OCI-LY7 (cell line): ENCODE measurements at regions not wholly inside any gene's neighbourhood (a gene's known extent, or its start where the extent isn't known, plus 50 kb on each side); places are given as distances from the start of the nearest gene placed in this dataset.

Experiments used
- BruUV-seq: library from RNA; stranded (reverse); fragments of 400-500 nt; replicated peaks from 2 replicates; lab custom pipeline; 2021; lab: Mats Ljungman, UMichigan
- CTCF ChIA-PET: fragments of 300-600 bp; sonication (Branson Sonifier 250); formaldehyde crosslinking; loops from one replicate; lab custom pipeline; 2022; ENCODE audit warnings: antibody characterized with exemption; ENCODE audit not compliant: unreplicated experiment; lab: Charles Lee
- POLR2A ChIA-PET: fragments of 300-600 bp; sonication (Branson Sonifier 250); formaldehyde crosslinking; loops from one replicate; lab custom pipeline; 2022; ENCODE audit warnings: antibody characterized with exemption; lab: Charles Lee
- DNase-seq: peaks from one replicate; pipeline ENCODE4 v3.0.0-alpha.2; 2015; ENCODE audit warnings: low spot score
- H2AFZ ChIP-seq: fragments of 200-600 bp; sonication (generic), shearing (Covaris generic); 2 replicates; pipeline ENCODE4 v1.6.1; 2014; ENCODE audit warnings: mild to moderate bottlenecking, antibody characterized with exemption, low read length, moderate library complexity
- H3K27ac ChIP-seq: fragments of 200-600 bp; sonication (generic); 2 replicates; pipeline ENCODE4 v1.5.1; 2014; ENCODE audit warnings: mixed run types, low read depth, mild to moderate bottlenecking, moderate library complexity, low read length, inconsistent platforms; ENCODE audit not compliant: poor library complexity, severe bottlenecking
- H3K36me3 ChIP-seq: fragments of 200-600 bp; sonication (generic); 2 replicates; pipeline ENCODE4 v1.6.1; 2014; ENCODE audit warnings: mild to moderate bottlenecking, antibody characterized with exemption, low read length, moderate library complexity, mixed read lengths; ENCODE audit not compliant: insufficient read depth
- H3K4me1 ChIP-seq: fragments of 200-600 bp; sonication (generic); 2 replicates; pipeline ENCODE4 v1.5.1; 2014; ENCODE audit warnings: mild to moderate bottlenecking, low read length; ENCODE audit not compliant: insufficient read depth, poor library complexity, severe bottlenecking
- H3K4me2 ChIP-seq: fragments of 200-600 bp; sonication (generic); 2 replicates; pipeline ENCODE4 v1.6.1; 2014; ENCODE audit warnings: mild to moderate bottlenecking, low read length
- H3K4me3 ChIP-seq: fragments of 200-600 bp; sonication (generic); 2 replicates; pipeline ENCODE4 v1.5.1; 2014; ENCODE audit warnings: mild to moderate bottlenecking, low read depth, low read length; ENCODE audit not compliant: poor library complexity, severe bottlenecking
- H3K79me2 ChIP-seq: fragments of 200-600 bp; sonication (generic); 2 replicates; pipeline ENCODE4 v1.6.1; 2016; ENCODE audit warnings: low read depth, mild to moderate bottlenecking, low read length, moderate library complexity, mixed read lengths; ENCODE audit not compliant: insufficient read depth
- H3K9me2 ChIP-seq: fragments of 200-600 bp; sonication (generic); 2 replicates; pipeline ENCODE4 v1.6.1; 2016; ENCODE audit warnings: mild to moderate bottlenecking, low read length, mixed read lengths; ENCODE audit not compliant: insufficient read depth
- H3K9me3 ChIP-seq: fragments of 200-600 bp; sonication (generic); 2 replicates; pipeline ENCODE4 v1.6.1; 2014; ENCODE audit warnings: mild to moderate bottlenecking, mixed run types, low read length, mixed read lengths
- H4K20me1 ChIP-seq: fragments of 200-600 bp; sonication (generic); 2 replicates; pipeline ENCODE4 v1.6.1; 2014; ENCODE audit warnings: mild to moderate bottlenecking, antibody characterized with exemption, low read length, moderate library complexity, mixed read lengths; ENCODE audit not compliant: insufficient read depth
- CTCF ChIP-seq: fragments of 200-600 bp; sonication (generic); conservative IDR thresholded peaks from 2 replicates; pipeline ENCODE4 v1.5.1; 2014; ENCODE audit warnings: mild to moderate bottlenecking, antibody characterized with exemption, low read length, moderate library complexity, mixed read lengths
- EZH2phosphoT487 ChIP-seq: fragments of 200-600 bp; sonication (generic); IDR thresholded peaks from 2 replicates; pipeline ENCODE4 v1.6.1; 2018; ENCODE audit warnings: low read depth, borderline replicate concordance, mild to moderate bottlenecking, mixed run types, antibody characterized with exemption, low read length, moderate library complexity, mixed read lengths
- intact Hi-C: fragments of 100-400 bp; cut with micrococcal nuclease; formaldehyde crosslinking; loops from one replicate; pipeline ENCODE4 v1.10.0; 2022; ENCODE audit not compliant: unreplicated experiment

- DNase-seq = no peak
- intact Hi-C loops = no loop called here
- CTCF ChIA-PET = no interaction called here
These were observed 246.1 kb downstream of the HS3ST3B1 start for GRCh38 chr17:14547016-14547415.

GRCh38 chr17:14545156-14545906, 244.4 kb downstream of the HS3ST3B1 start:
- peak overlapping the region; percentile 37; the same call in 1 of the 2 replicates for H3K4me2 ChIP-seq
- BruUV-seq = no TSS peak
- H4K20me1 ChIP-seq = no peaks in the 10 kb centered on the region
- intact Hi-C loops = no loop called here
- CTCF ChIA-PET = interaction anchor here (1.2 kb wide), 1 partner anchor 8 kb away, joined by 4 read pairs; no protein-coding TSS in a partner anchor
- peaks cover 22% of the 10 kb centered on the region for H3K4me1 ChIP-seq
- no peak overlapping the region for H3K4me3 ChIP-seq
- peak; percentile 38 for DNase-seq
- H3K27ac ChIP-seq = no peak overlapping the region
- POLR2A ChIA-PET = interaction anchor here (0.5 to 1.7 kb wide), 5 partner anchors 9 to 952 kb away, joined by 3 to 7 read pairs (median 3); no protein-coding TSS in a partner anchor
- peak overlapping the region; percentile 93 for H2AFZ ChIP-seq
- H3K9me2 ChIP-seq = no peaks in the 10 kb centered on the region
- peaks cover 11% of the 10 kb centered on the region for H3K9me3 ChIP-seq
- no peaks in the 10 kb centered on the region; the same call in 1 of the 2 replicates for H3K36me3 ChIP-seq
- H3K79me2 ChIP-seq = no peaks in the 10 kb centered on the region
- no peak for TF ChIP-seq EZH2phosphoT487
- TF ChIP-seq CTCF = no peak

More at GRCh38 chr17:14547016-14547415, 246.1 kb downstream of the HS3ST3B1 start:
- POLR2A ChIA-PET = interaction anchor here (0.6 to 1.3 kb wide), 3 partner anchors 9 to 254 kb away, joined by 3 to 6 read pairs (median 4); no protein-coding TSS in a partner anchor
- Histone ChIP-seq H2AFZ (peak overlapping the region; percentile 78; the same call in 1 of the 2 replicates), H3K4me3 (no peak overlapping the region), H4K20me1 (no peaks in the 10 kb centered on the region), H3K4me2 (no peak overlapping the region), H3K9me3 (peaks cover 15% of the 10 kb centered on the region), H3K36me3 (no peaks in the 10 kb centered on the region; the same call in 1 of the 2 replicates), H3K9me2 (no peaks in the 10 kb centered on the region), H3K79me2 (no peaks in the 10 kb centered on the region), H3K4me1 (peaks cover 32% of the 10 kb centered on the region), H3K27ac (no peak overlapping the region)
- no TSS peak for BruUV-seq
- TF ChIP-seq CTCF (no peak), EZH2phosphoT487 (no peak)

- Histone ChIP-seq H3K4me2 (no peak overlapping the region), H3K9me3 (peaks cover 17% of the 10 kb centered on the region), H3K36me3 (no peaks in the 10 kb centered on the region; the same call in 1 of the 2 replicates), H3K27ac (no peak overlapping the region), H2AFZ (no peak overlapping the region), H3K79me2 (no peaks in the 10 kb centered on the region), H3K4me1 (peaks cover 8% of the 10 kb centered on the region), H3K4me3 (no peak overlapping the region), H4K20me1 (no peaks in the 10 kb centered on the region), H3K9me2 (no peaks in the 10 kb centered on the region)
- ChIA-PET CTCF (no interaction called here), POLR2A (interaction anchor here (1.1 to 1.5 kb wide), 2 partner anchors 17 to 185 kb away, joined by 3 to 4 read pairs; no protein-coding TSS in a partner anchor)
- intact Hi-C loops = no loop called here
- TF ChIP-seq CTCF (no peak), EZH2phosphoT487 (no peak)
- BruUV-seq = no TSS peak
- no peak for DNase-seq
These were observed 240.8 kb downstream of the HS3ST3B1 start for GRCh38 chr17:14541714-14542113.
